ENCODE measurements at regions not wholly inside any gene's neighbourhood (a gene's known extent, or its start where the extent isn't known, plus 50 kb on each side); places are given as distances from the start of the nearest gene placed in this dataset.

- DNase-seq (ENCODE audit: extremely low read depth in 1 of 2, low read depth in 1 of 2) = no peak
These were observed 84.9 kb downstream of the MID1IP1 start for GRCh38 chrX:38886112-38886511.

GRCh38 chrX:38887222-38887621 is 86.0 kb downstream of the MID1IP1 start:
- no peak for DNase-seq (ENCODE audit: extremely low read depth in 1 of 2, low read depth in 1 of 2)

GRCh38 chrX:38890326-38890725 is 89.1 kb downstream of the MID1IP1 start:
- DNase-seq (ENCODE audit: extremely low read depth in 1 of 2, low read depth in 1 of 2) = no peak

GRCh38 chrX:38890963-38891362 is 89.7 kb downstream of the MID1IP1 start:
- DNase-seq (ENCODE audit: extremely low read depth in 1 of 2, low read depth in 1 of 2) = no peak

GRCh38 chrX:38891641-38892413 is 90.6 kb downstream of the MID1IP1 start:
- DNase-seq (ENCODE audit: extremely low read depth in 1 of 2, low read depth in 1 of 2) = peak in 1 of 2 donors; percentile 3

GRCh38 chrX:38893441-38893840 is 92.2 kb downstream of the MID1IP1 start:
- no peak for DNase-seq (ENCODE audit: extremely low read depth in 1 of 2, low read depth in 1 of 2)

- DNase-seq (ENCODE audit: extremely low read depth in 1 of 2, low read depth in 1 of 2) = no peak
These were observed 94.5 kb downstream of the MID1IP1 start for GRCh38 chrX:38895775-38896174.

GRCh38 chrX:38896724-38897298 is 95.6 kb downstream of the MID1IP1 start:
- no peak for DNase-seq (ENCODE audit: extremely low read depth in 1 of 2, low read depth in 1 of 2)

- DNase-seq (ENCODE audit: extremely low read depth in 1 of 2, low read depth in 1 of 2) = no peak
These were observed 97.0 kb downstream of the MID1IP1 start for GRCh38 chrX:38898261-38898660.

GRCh38 chrX:38899650-38900049 is 98.4 kb downstream of the MID1IP1 start:
- DNase-seq (ENCODE audit: extremely low read depth in 1 of 2, low read depth in 1 of 2) = no peak

GRCh38 chrX:38900719-38901118 is 99.5 kb downstream of the MID1IP1 start:
- no peak for DNase-seq (ENCODE audit: extremely low read depth in 1 of 2, low read depth in 1 of 2)

GRCh38 chrX:38902972-38903492 is 101.8 kb downstream of the MID1IP1 start:
- no peak for DNase-seq (ENCODE audit: extremely low read depth in 1 of 2, low read depth in 1 of 2)

- no peak for DNase-seq (ENCODE audit: extremely low read depth in 1 of 2, low read depth in 1 of 2)
These were observed 115.5 kb downstream of the MID1IP1 start for GRCh38 chrX:38916801-38917200.

- no peak for DNase-seq (ENCODE audit: extremely low read depth in 1 of 2, low read depth in 1 of 2)
These were observed 116.7 kb downstream of the MID1IP1 start for GRCh38 chrX:38917954-38918353.

GRCh38 chrX:38919202-38919601 is 117.9 kb downstream of the MID1IP1 start:
- DNase-seq (ENCODE audit: extremely low read depth in 1 of 2, low read depth in 1 of 2) = no peak

- no peak for DNase-seq (ENCODE audit: extremely low read depth in 1 of 2, low read depth in 1 of 2)
These were observed 118.7 kb downstream of the MID1IP1 start for GRCh38 chrX:38919853-38920528.

- DNase-seq (ENCODE audit: extremely low read depth in 1 of 2, low read depth in 1 of 2) = no peak
These were observed 122.3 kb downstream of the MID1IP1 start for GRCh38 chrX:38923451-38923969.

- DNase-seq (ENCODE audit: extremely low read depth in 1 of 2, low read depth in 1 of 2) = no peak
These were observed 126.3 kb downstream of the MID1IP1 start for GRCh38 chrX:38927592-38927991.

- DNase-seq (ENCODE audit: extremely low read depth in 1 of 2, low read depth in 1 of 2) = no peak
These were observed 128.7 kb downstream of the MID1IP1 start for GRCh38 chrX:38929966-38930421.

- no peak for DNase-seq (ENCODE audit: extremely low read depth in 1 of 2, low read depth in 1 of 2)
These were observed 129.2 kb downstream of the MID1IP1 start for GRCh38 chrX:38930474-38930873.

- no peak for DNase-seq (ENCODE audit: extremely low read depth in 1 of 2, low read depth in 1 of 2)
These were observed 134.3 kb downstream of the MID1IP1 start for GRCh38 chrX:38935561-38935960.

All from stimulated activated CD8-positive, alpha-beta memory T cell treated with anti-CD3 and anti-CD28 coated beads, Interleukin-7, amount 100 ng/mL, for 48 hours (primary cell).